Lower lobe of right lung (tissue), 2 donors: ENCODE measurements at regions not wholly inside any gene's neighbourhood (a gene's known extent, or its start where the extent isn't known, plus 50 kb on each side); places are given as distances from the start of the nearest gene placed in this dataset.

Experiments
- ATAC-seq, 2 donors: fragments of 200-7000 bp; cut with Tn5 transposase; one replicate each; pipeline ENCODE4 v1.9.1; 2020 to 2022; ENCODE audit warnings: mild to moderate bottlenecking in 2 of 2, moderate library complexity in 2 of 2
- DNase-seq: peaks from one replicate; pipeline ENCODE4 v3.0.0-alpha.2; 2020
- H3K27ac ChIP-seq: fragments of 200-600 bp; one replicate; pipeline ENCODE4 v1.8.0; 2022
- H3K27me3 ChIP-seq: fragments of 200-600 bp; one replicate; pipeline ENCODE4 v1.8.0; 2022; ENCODE audit warnings: low read depth
- H3K36me3 ChIP-seq: fragments of 200-600 bp; one replicate; pipeline ENCODE4 v1.8.0; 2022; ENCODE audit warnings: mild to moderate bottlenecking
- H3K4me1 ChIP-seq: fragments of 200-600 bp; one replicate; pipeline ENCODE4 v1.8.0; 2022
- H3K4me3 ChIP-seq: fragments of 200-600 bp; one replicate; pipeline ENCODE4 v1.8.0; 2022; ENCODE audit warnings: mild to moderate bottlenecking
- H3K9me3 ChIP-seq: fragments of 200-600 bp; one replicate; pipeline ENCODE4 v1.8.0; 2022
- intact Hi-C: fragments of 100-400 bp; cut with DNase I; formaldehyde crosslinking; loops from one replicate; pipeline ENCODE4 v1.11.0; 2022
- TF ChIP-seq, protein P1 (sequence below): fragments of 200-600 bp; IDR thresholded peaks from one replicate; pipeline ENCODE4 v1.8.0; 2022; ENCODE audit warnings: antibody characterized with exemption, mild to moderate bottlenecking
- donor health status: DM: no; HTN: yes; CAD: no; lungs with severe emphysema.

DNA sequence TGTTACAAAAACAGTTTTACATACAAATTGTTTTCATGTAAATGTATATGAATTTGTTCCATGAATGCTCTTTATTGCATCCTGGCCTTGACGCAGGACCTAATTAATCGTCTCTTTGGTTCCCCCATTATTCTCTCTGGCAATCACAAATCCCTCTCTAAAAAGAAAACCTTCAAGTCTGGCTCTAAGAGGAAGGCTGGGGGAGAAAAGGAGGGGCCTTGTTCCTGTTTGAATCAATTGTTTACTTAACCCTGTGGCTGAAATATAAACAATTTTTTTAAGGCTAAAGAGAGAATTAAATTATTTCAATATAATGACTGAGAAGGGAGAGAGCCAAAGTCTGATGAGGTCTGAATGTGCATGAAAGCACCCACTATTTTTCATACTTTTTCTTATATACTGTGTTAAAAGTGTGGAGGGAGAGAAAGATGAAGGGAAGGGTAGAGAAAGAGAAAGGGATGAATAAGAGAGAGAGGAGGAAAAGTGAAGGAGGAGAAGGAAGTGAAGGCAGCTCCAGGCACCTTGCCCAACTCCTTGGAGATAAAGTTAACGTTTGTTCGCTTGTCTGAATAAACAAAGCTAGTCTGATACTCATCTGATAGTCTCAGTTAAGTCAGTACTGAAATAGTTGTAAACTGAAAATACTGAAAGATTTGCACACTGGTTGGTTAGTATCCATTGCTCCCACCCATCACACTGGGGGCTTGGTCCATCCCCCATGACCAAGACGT, 116.4 kb upstream of the SPDL1 start:
- no peaks in the 10 kb centered on the region for H3K27me3 ChIP-seq
- peaks cover 6% of the 10 kb centered on the region for H3K9me3 ChIP-seq
- intact Hi-C loops = no loop called here
- DNase-seq = no peak
- H3K36me3 ChIP-seq = no peaks in the 10 kb centered on the region
- no peak overlapping the region for H3K27ac ChIP-seq
- TF ChIP-seq, protein P1, sequence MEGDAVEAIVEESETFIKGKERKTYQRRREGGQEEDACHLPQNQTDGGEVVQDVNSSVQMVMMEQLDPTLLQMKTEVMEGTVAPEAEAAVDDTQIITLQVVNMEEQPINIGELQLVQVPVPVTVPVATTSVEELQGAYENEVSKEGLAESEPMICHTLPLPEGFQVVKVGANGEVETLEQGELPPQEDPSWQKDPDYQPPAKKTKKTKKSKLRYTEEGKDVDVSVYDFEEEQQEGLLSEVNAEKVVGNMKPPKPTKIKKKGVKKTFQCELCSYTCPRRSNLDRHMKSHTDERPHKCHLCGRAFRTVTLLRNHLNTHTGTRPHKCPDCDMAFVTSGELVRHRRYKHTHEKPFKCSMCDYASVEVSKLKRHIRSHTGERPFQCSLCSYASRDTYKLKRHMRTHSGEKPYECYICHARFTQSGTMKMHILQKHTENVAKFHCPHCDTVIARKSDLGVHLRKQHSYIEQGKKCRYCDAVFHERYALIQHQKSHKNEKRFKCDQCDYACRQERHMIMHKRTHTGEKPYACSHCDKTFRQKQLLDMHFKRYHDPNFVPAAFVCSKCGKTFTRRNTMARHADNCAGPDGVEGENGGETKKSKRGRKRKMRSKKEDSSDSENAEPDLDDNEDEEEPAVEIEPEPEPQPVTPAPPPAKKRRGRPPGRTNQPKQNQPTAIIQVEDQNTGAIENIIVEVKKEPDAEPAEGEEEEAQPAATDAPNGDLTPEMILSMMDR = no peak
- no peak overlapping the region for H3K4me3 ChIP-seq
- no peak for ATAC-seq
- no peaks in the 10 kb centered on the region for H3K4me1 ChIP-seq

- H3K4me3 ChIP-seq = no peak overlapping the region
- intact Hi-C loops = no loop called here
- DNase-seq (no peak), ATAC-seq (no peak)
- TF ChIP-seq, protein P1 = no peak
- no peaks in the 10 kb centered on the region for H3K27me3 ChIP-seq
- H3K9me3 ChIP-seq = peaks cover under 1% of the 10 kb centered on the region
- no peaks in the 10 kb centered on the region for H3K36me3 ChIP-seq
- no peaks in the 10 kb centered on the region for H3K4me1 ChIP-seq
- no peak overlapping the region for H3K27ac ChIP-seq
Observed at GRCh38 chr5:169460896-169461295, 122.7 kb upstream of the SPDL1 start.

GRCh38 chr5:169460123-169460522, 123.5 kb upstream of the SPDL1 start:
- DNase-seq (no peak), ATAC-seq (no peak)
- TF ChIP-seq, protein P1 = no peak
- intact Hi-C loops = no loop called here
- Histone ChIP-seq H3K4me1 (no peaks in the 10 kb centered on the region), H3K27me3 (no peaks in the 10 kb centered on the region), H3K9me3 (no peaks in the 10 kb centered on the region), H3K4me3 (no peak overlapping the region), H3K36me3 (no peaks in the 10 kb centered on the region), H3K27ac (no peak overlapping the region)

GRCh38 chr5:169458221-169458620, 125.4 kb upstream of the SPDL1 start:
- intact Hi-C loops = no loop called here
- DNase-seq = no peak
- no peaks in the 10 kb centered on the region for H3K4me1 ChIP-seq
- H3K27me3 ChIP-seq = no peaks in the 10 kb centered on the region
- no peak for ATAC-seq
- no peak overlapping the region for H3K4me3 ChIP-seq
- no peaks in the 10 kb centered on the region for H3K9me3 ChIP-seq
- TF ChIP-seq, protein P1 = no peak
- no peaks in the 10 kb centered on the region for H3K36me3 ChIP-seq
- no peak overlapping the region for H3K27ac ChIP-seq

GRCh38 chr5:169450464-169450863, 133.1 kb upstream of the SPDL1 start:
- Histone ChIP-seq H3K9me3 (no peaks in the 10 kb centered on the region), H3K27ac (no peak overlapping the region), H3K4me3 (no peak overlapping the region), H3K27me3 (no peaks in the 10 kb centered on the region), H3K36me3 (no peaks in the 10 kb centered on the region), H3K4me1 (no peaks in the 10 kb centered on the region)
- TF ChIP-seq, protein P1 = no peak
- DNase-seq = no peak
- ATAC-seq = no peak
- intact Hi-C loops = no loop called here
